K562 (cell line): ENCODE measurements at regions not wholly inside any gene's neighbourhood (a gene's known extent, or its start where the extent isn't known, plus 50 kb on each side); places are given as distances from the start of the nearest gene placed in this dataset. TPM values are rescaled to one million over a fixed set of nuclear protein-coding genes. Genes with fewer than 3 reads are reported as not detected.

Source experiments
- microRNA counts: library from miRNA; unstranded; fragments of <30 nt; microRNA quantifications from one replicate; lab custom pipeline; 2016
- small RNA-seq: library from RNA; depleted of rRNA; stranded (forward); fragments of <200 nt; gene quantifications from one replicate; pipeline ENCODE3, GENCODE V24; 2014

MicroRNAs in the stretch of these regions (microRNA counts, 767-probe panel; counts per million panel counts)
- not detected for microRNA hsa-miR-4458 (lab: Ali Mortazavi, UCI)

Small RNAs in the stretch of these regions (small RNA-seq; reads per million reads assigned to genes)
- gene AC091895.1, result not detected
- not detected for gene AC091912.1
- gene AC091912.2, result not detected
- gene AC091932.2, result not detected
- not detected for gene AC091932.4
- not detected for gene AC091953.1
- not detected for gene AC091953.2
- not detected for gene AC091953.3
- not detected for gene AC091953.5
- not detected for gene AC091965.3
- not detected for gene RNU1-76P
